ENCODE measurements at regions not wholly inside any gene's neighbourhood (a gene's known extent, or its start where the extent isn't known, plus 50 kb on each side); places are given as distances from the start of the nearest gene placed in this dataset.

DNA sequence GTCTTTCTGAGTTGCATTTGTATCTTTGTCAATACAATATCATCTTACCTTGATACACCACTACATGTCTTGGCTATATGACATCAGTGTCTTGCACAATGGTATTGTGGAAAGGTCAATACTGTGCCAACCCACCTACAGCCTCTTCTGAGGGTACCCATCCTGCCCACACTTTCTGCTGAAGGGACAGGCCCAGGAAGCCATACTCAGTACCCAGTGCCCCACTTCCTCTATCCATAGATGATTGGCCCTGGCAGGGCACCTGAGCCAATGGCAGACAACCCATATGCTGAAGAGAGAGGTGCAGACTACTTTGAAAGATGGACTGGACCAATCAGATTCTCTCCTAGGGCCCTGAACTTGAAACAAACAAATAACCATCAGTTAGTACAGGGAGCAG is 152.0 kb upstream of the ADO start:
- Histone ChIP-seq H3K27ac (ENCODE audit: insufficient read length, low read depth, low read length) (no peak overlapping the region), H3K56ac (ENCODE audit: insufficient read length, low read depth, low read length) (no peak overlapping the region), H4K91ac (ENCODE audit: insufficient read length, low read depth, low read length) (no peak overlapping the region), H3K27me3 (ENCODE audit: insufficient read depth, low read length) (no peaks in the 10 kb centered on the region), H2BK5ac (ENCODE audit: insufficient read length, low read length) (no peak overlapping the region), H2AK5ac (ENCODE audit: insufficient read length, low read length) (no peak overlapping the region), H3K79me1 (ENCODE audit: insufficient read depth, low read depth, low read length, poor library complexity, severe bottlenecking) (no peaks in the 10 kb centered on the region), H4K5ac (ENCODE audit: insufficient read length, low read depth, low read length) (no peak overlapping the region), H2BK20ac (ENCODE audit: low read depth, low read length, poor library complexity, severe bottlenecking) (no peak overlapping the region), H3K4me1 (ENCODE audit: insufficient read depth, low read length) (no peaks in the 10 kb centered on the region), H4K20me1 (ENCODE audit: control insufficient read depth, insufficient read depth, insufficient read length) (no peaks in the 10 kb centered on the region), H2AFZ (ENCODE audit: low read length) (no peak overlapping the region), H3K23me2 (ENCODE audit: insufficient read length, low read depth, low read length, poor library complexity, severe bottlenecking) (no peaks in the 10 kb centered on the region), H3K4me2 (ENCODE audit: insufficient read depth, insufficient read length, low read length) (no peak overlapping the region), H3K9ac (ENCODE audit: extremely low read depth, insufficient read length, low read length) (no peak overlapping the region), H3K23ac (ENCODE audit: insufficient read length, low read depth, low read length) (no peak overlapping the region), H4K8ac (replicated peaks; ENCODE audit: insufficient read length, low read depth, low read length) (no peak overlapping the region), H3K4ac (ENCODE audit: low read depth, low read length) (no peak overlapping the region), H2BK12ac (ENCODE audit: insufficient read length, low read depth, low read length) (no peak overlapping the region), H3T11ph (ENCODE audit: low read length) (no peak overlapping the region), H2BK120ac (ENCODE audit: low read depth, low read length, poor library complexity, severe bottlenecking) (no peak overlapping the region), H3K18ac (ENCODE audit: insufficient read length, low read depth, low read length) (no peak overlapping the region), H3K79me2 (ENCODE audit: insufficient read depth, low read length) (no peaks in the 10 kb centered on the region), H2BK15ac (ENCODE audit: low read depth, low read length) (no peak overlapping the region), H3K14ac (ENCODE audit: insufficient read depth, low read length) (no peak overlapping the region), H3K9me3 (ENCODE audit: control insufficient read depth, low read depth, low read length) (no peaks in the 10 kb centered on the region)
- Mint-ChIP-seq H3K9me3 (no peaks in the 10 kb centered on the region; a peak in 1 of 5 replicates), H3K36me3 (ENCODE audit: insufficient read depth in 1 of 3, low read depth in 3 of 3) (no peaks in the 10 kb centered on the region; a peak in 1 of 7 replicates), H3K4me3 (no peak overlapping the region), H3K4me1 (peaks cover 0 to 7% of the 10 kb centered on the region in 2 experiments; a peak in 1 of 4 replicates), H3K27ac (no peak overlapping the region), H3K27me3 (ENCODE audit: low read depth) (peaks cover 3% of the 10 kb centered on the region)
- TF ChIP-seq, protein P1, sequence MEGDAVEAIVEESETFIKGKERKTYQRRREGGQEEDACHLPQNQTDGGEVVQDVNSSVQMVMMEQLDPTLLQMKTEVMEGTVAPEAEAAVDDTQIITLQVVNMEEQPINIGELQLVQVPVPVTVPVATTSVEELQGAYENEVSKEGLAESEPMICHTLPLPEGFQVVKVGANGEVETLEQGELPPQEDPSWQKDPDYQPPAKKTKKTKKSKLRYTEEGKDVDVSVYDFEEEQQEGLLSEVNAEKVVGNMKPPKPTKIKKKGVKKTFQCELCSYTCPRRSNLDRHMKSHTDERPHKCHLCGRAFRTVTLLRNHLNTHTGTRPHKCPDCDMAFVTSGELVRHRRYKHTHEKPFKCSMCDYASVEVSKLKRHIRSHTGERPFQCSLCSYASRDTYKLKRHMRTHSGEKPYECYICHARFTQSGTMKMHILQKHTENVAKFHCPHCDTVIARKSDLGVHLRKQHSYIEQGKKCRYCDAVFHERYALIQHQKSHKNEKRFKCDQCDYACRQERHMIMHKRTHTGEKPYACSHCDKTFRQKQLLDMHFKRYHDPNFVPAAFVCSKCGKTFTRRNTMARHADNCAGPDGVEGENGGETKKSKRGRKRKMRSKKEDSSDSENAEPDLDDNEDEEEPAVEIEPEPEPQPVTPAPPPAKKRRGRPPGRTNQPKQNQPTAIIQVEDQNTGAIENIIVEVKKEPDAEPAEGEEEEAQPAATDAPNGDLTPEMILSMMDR (conservative IDR thresholded peaks at IDR 0.05): no peak
- DNase-seq: no peak

Measured in H9 (cell line).